ENCODE measurements at regions not wholly inside any gene's neighbourhood (a gene's known extent, or its start where the extent isn't known, plus 50 kb on each side); places are given as distances from the start of the nearest gene placed in this dataset.
"Not testable (repeated sequence)": the region's sequence is repeated elsewhere in the genome, so short reads cannot be mapped to it uniquely, and the experiment has no call there.

- not testable (repeated sequence) for TF ChIP-seq ZNF324 (tag by site-specific recombination; IDR thresholded peaks at IDR 0.05)
- TF ChIP-seq, protein P1, sequence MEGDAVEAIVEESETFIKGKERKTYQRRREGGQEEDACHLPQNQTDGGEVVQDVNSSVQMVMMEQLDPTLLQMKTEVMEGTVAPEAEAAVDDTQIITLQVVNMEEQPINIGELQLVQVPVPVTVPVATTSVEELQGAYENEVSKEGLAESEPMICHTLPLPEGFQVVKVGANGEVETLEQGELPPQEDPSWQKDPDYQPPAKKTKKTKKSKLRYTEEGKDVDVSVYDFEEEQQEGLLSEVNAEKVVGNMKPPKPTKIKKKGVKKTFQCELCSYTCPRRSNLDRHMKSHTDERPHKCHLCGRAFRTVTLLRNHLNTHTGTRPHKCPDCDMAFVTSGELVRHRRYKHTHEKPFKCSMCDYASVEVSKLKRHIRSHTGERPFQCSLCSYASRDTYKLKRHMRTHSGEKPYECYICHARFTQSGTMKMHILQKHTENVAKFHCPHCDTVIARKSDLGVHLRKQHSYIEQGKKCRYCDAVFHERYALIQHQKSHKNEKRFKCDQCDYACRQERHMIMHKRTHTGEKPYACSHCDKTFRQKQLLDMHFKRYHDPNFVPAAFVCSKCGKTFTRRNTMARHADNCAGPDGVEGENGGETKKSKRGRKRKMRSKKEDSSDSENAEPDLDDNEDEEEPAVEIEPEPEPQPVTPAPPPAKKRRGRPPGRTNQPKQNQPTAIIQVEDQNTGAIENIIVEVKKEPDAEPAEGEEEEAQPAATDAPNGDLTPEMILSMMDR (tag by site-specific recombination; IDR thresholded peaks at IDR 0.05) = not testable (repeated sequence)
Observed at GRCh38 chr1:228662007-228662689, 73.1 kb upstream of the RHOU start.
